Breast epithelium (tissue), 4 donors: ENCODE measurements at regions not wholly inside any gene's neighbourhood (a gene's known extent, or its start where the extent isn't known, plus 50 kb on each side); places are given as distances from the start of the nearest gene placed in this dataset.

Experiments used
- DNase-seq, 2 donors: peaks; one replicate each; pipeline ENCODE4 v3.0.0-alpha.2; 2019; ENCODE audit warnings: low spot score in 2 of 2
- H3K27ac ChIP-seq, 2 donors: fragments of 200-600 bp; sonication (generic) in 1 of 2; one replicate each; pipeline ENCODE4 v1.5.1; 2016 to 2019; ENCODE audit warnings: mild to moderate bottlenecking in 1 of 2
- H3K27me3 ChIP-seq, 2 donors: fragments of 200-600 bp; sonication (generic) in 1 of 2; one replicate each; pipeline versions ENCODE4 v1.5.1 to v1.6.0; 2017 to 2019; ENCODE audit warnings: control low read depth in 1 of 2, mild to moderate bottlenecking in 1 of 2
- H3K36me3 ChIP-seq: fragments of 200-600 bp; one replicate; pipeline ENCODE4 v1.5.1; 2019
- H3K4me1 ChIP-seq, 2 donors: fragments of 200-600 bp; sonication (generic); one replicate each; pipeline ENCODE4 v1.5.1; 2016 to 2019; ENCODE audit warnings: control low read depth in 1 of 2
- H3K4me3 ChIP-seq, 3 donors: fragments of 200-600 bp; sonication (generic); 1 replicate in 2 of 3; 2 replicates in 1 of 3; pipeline ENCODE4 v1.5.1; 2016 to 2019; ENCODE audit warnings: mild to moderate bottlenecking in 3 of 3, moderate library complexity in 2 of 3
- H3K9me3 ChIP-seq, 2 donors: fragments of 200-600 bp; sonication (generic) in 1 of 2; one replicate each; pipeline ENCODE4 v1.5.1; 2016 to 2019; ENCODE audit warnings: control low read depth in 1 of 2
- POLR2A ChIP-seq: fragments of 450-650 bp; IDR thresholded peaks from one replicate; pipeline ENCODE4 v1.6.1; 2016; ENCODE audit warnings: antibody characterized with exemption, mild to moderate bottlenecking, moderate library complexity
- POLR2AphosphoS5 ChIP-seq, 3 donors: sonication (generic); formaldehyde crosslinking; IDR thresholded peaks; one replicate each; pipeline ENCODE4 v1.6.1; 2017; ENCODE audit warnings: antibody characterized with exemption in 3 of 3
- intact Hi-C: fragments of 100-400 bp; cut with DNase I; formaldehyde crosslinking; loops from one replicate; pipeline ENCODE4 v1.15.1; 2023; ENCODE audit warnings: low total_unique reads
- TF ChIP-seq, protein P1 (sequence below), 3 donors: fragments of 450-650 bp; IDR thresholded peaks; one replicate each; pipeline ENCODE4 v1.5.1; 2016 to 2017; ENCODE audit warnings: antibody characterized with exemption in 3 of 3, mild to moderate bottlenecking in 3 of 3, moderate library complexity in 3 of 3

DNA sequence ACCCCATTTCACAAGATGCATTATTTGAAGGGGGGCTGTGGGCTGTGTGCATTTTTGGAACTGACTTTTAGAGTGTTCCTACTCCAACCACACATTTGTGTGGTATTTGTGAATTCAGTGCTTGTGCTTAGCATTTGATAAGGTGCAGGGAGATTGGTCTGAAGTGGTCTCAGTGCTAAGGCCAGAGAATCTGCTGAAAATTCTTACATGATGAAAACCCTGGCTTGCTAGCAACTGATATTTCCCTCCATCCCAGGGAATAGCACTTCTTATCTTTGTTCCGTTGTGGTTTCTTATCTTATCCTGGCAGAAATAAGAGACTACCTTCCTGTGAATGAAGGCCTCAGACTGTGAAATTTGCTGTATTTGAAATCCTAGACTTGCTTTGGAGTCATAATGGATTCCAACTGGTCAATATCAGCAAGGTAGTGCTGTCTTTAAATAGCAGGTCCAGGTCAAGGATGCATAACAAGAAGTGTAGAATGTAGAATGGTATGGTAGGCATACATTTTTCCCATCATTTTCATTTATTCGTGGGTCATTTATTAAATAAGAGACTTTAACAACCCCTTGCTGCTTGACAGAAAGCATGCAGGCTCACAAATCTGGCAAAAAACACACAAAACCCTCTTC, 986.9 kb downstream of the REEP3 start:
- DNase-seq, result no peak
- Histone ChIP-seq H3K36me3 (no peaks in the 10 kb centered on the region), H3K27me3 (no peaks in the 10 kb centered on the region), H3K27ac (no peak overlapping the region), H3K4me3 (no peak overlapping the region), H3K4me1 (no peaks in the 10 kb centered on the region), H3K9me3 (no peaks in the 10 kb centered on the region)
- TF ChIP-seq POLR2AphosphoS5 (IDR thresholded peaks at IDR 0.05) (no peak), POLR2A (no peak)
- TF ChIP-seq, protein P1, sequence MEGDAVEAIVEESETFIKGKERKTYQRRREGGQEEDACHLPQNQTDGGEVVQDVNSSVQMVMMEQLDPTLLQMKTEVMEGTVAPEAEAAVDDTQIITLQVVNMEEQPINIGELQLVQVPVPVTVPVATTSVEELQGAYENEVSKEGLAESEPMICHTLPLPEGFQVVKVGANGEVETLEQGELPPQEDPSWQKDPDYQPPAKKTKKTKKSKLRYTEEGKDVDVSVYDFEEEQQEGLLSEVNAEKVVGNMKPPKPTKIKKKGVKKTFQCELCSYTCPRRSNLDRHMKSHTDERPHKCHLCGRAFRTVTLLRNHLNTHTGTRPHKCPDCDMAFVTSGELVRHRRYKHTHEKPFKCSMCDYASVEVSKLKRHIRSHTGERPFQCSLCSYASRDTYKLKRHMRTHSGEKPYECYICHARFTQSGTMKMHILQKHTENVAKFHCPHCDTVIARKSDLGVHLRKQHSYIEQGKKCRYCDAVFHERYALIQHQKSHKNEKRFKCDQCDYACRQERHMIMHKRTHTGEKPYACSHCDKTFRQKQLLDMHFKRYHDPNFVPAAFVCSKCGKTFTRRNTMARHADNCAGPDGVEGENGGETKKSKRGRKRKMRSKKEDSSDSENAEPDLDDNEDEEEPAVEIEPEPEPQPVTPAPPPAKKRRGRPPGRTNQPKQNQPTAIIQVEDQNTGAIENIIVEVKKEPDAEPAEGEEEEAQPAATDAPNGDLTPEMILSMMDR (IDR thresholded peaks at IDR 0.05), result no peak
- intact Hi-C loops, result no loop called here

DNA sequence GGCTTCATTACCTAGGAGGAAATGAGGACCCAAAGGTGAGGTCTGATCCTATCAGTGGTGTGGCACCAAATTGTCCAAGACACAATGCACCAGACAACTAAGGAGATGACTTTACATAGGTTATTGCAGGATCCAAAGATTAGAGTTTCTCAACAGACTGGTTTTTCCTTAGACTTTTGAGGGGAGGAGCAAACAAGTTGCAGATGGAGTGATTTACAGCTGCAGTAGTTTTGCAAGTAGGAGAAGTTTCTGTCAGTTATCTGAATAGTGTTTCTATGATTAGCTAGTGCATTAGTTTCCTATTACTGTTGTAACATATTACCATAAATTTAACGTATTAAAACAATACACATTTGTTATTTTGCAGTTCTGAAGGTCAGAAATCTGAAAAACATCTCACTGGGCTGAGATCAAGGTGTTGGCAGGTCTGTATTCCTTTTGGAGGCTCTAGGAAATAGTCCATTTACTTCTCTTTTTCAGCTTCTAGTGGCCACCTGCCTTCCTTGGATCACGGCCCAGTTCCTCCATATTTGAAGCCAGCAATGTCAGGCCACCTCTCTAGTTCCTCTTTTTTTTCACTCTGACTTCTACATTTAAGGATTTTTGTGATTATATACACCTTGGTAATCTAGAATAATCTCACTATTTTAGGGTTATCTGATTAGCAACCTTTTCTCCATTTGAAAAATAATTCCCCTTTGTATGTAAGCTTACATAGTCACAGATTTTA, 994.9 kb downstream of the REEP3 start:
- intact Hi-C loops, result no loop called here
- no peak for TF ChIP-seq POLR2AphosphoS5 (IDR thresholded peaks at IDR 0.05)
- TF ChIP-seq, protein P1 (IDR thresholded peaks at IDR 0.05), result no peak
- no peak for TF ChIP-seq POLR2A
- H3K27me3 ChIP-seq, result no peaks in the 10 kb centered on the region
- no peaks in the 10 kb centered on the region for H3K4me1 ChIP-seq
- no peak overlapping the region for H3K27ac ChIP-seq
- H3K36me3 ChIP-seq, result no peaks in the 10 kb centered on the region
- no peak overlapping the region for H3K4me3 ChIP-seq
- no peaks in the 10 kb centered on the region for H3K9me3 ChIP-seq
- DNase-seq, result no peak

DNA sequence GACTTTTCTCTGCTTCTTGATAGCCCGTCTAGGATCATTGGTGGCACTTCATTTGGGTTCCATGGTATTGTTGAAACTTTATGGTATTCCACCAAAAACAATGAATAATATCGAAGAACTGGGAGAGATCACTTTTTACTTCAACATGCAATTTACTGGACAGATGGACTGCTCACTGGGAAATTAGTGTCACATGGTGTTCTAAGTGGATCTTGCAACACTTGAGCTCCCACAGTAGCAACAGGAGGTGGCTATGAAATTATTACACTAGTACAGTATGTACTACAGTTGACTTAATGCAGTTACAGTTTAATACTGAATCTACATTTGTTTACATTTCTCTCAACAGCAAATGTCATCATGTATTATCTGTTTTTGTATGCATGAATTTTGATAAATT, 997.3 kb downstream of the REEP3 start:
- Histone ChIP-seq H3K27ac (no peak overlapping the region), H3K9me3 (no peaks in the 10 kb centered on the region), H3K36me3 (no peaks in the 10 kb centered on the region), H3K4me1 (no peaks in the 10 kb centered on the region), H3K4me3 (no peak overlapping the region), H3K27me3 (no peaks in the 10 kb centered on the region)
- TF ChIP-seq, protein P1 (IDR thresholded peaks at IDR 0.05), result no peak
- TF ChIP-seq POLR2AphosphoS5 (IDR thresholded peaks at IDR 0.05), result no peak
- TF ChIP-seq POLR2A, result no peak
- intact Hi-C loops, result no loop called here
- DNase-seq, result no peak

DNA sequence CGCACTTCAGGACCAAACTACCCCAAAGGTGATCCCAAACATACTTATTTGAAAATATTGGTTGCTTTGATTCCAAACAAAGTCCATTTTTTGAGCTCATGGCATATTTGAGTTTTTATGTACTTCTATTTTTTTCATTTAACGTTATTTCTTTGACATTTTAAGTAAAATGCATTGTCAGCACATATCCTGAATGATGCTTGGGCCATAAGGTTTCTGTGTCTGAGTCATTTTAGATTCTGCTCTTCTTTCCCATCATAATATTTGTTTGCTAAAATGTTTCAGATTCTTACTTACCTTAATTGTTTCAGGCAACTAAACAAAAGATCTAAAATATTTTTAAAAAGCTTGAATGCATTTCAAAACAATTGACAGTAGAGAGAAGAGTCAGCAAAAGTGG, 998.2 kb downstream of the REEP3 start:
- no peak for DNase-seq
- H3K27ac ChIP-seq, result no peak overlapping the region
- no peaks in the 10 kb centered on the region for H3K27me3 ChIP-seq
- TF ChIP-seq POLR2A, result no peak
- TF ChIP-seq, protein P1 (IDR thresholded peaks at IDR 0.05), result no peak
- TF ChIP-seq POLR2AphosphoS5 (IDR thresholded peaks at IDR 0.05), result no peak
- intact Hi-C loops, result no loop called here
- H3K36me3 ChIP-seq, result no peaks in the 10 kb centered on the region
- H3K9me3 ChIP-seq, result no peaks in the 10 kb centered on the region
- no peaks in the 10 kb centered on the region for H3K4me1 ChIP-seq
- no peak overlapping the region for H3K4me3 ChIP-seq

DNA sequence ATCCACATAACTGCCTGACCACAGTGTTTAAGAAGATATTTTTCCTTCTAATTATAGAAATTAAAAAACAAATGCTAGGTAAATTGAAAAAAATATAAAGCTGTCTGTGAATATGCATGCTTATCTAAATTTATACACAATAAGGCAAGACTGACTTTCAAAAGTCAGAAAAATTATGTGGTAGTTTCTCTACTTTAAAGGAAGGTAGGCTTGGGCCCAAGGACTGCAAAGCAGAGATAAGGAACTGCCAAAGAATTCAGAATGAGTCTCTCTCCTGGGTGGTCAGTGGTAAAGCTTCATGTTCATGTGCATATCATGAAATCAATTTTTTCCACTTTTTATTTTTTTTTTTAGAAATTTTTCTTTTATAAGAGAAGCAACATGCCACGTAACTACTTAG, 998.6 kb downstream of the REEP3 start:
- TF ChIP-seq, protein P1 (IDR thresholded peaks at IDR 0.05), result no peak
- no peak for TF ChIP-seq POLR2AphosphoS5 (IDR thresholded peaks at IDR 0.05)
- no peak for DNase-seq
- no peaks in the 10 kb centered on the region for H3K9me3 ChIP-seq
- H3K4me1 ChIP-seq, result no peaks in the 10 kb centered on the region
- H3K27me3 ChIP-seq, result peaks cover 0 to 4% of the 10 kb centered on the region in 2 donors
- intact Hi-C loops, result no loop called here
- no peaks in the 10 kb centered on the region for H3K36me3 ChIP-seq
- no peak overlapping the region for H3K4me3 ChIP-seq
- no peak overlapping the region for H3K27ac ChIP-seq
